Heart left ventricle (tissue), 13 donors: ENCODE measurements at regions not wholly inside any gene's neighbourhood (a gene's known extent, or its start where the extent isn't known, plus 50 kb on each side); places are given as distances from the start of the nearest gene placed in this dataset.

Source experiments
- CTCF ChIP-seq, 12 donors: fragments of 200-600 bp; sonication (generic) in 4 of 12; IDR thresholded peaks; one replicate each; pipeline versions ENCODE4 v1.5.0 to v1.8.0; 2018 to 2022; ENCODE audit warnings: antibody characterized with exemption in 12 of 12, mild to moderate bottlenecking in 5 of 12
- POLR2A ChIP-seq, 2 donors: fragments of 450-650 bp; IDR thresholded peaks; one replicate each; pipeline ENCODE4 v1.6.1; 2017; ENCODE audit warnings: antibody characterized with exemption in 2 of 2, mild to moderate bottlenecking in 2 of 2, moderate library complexity in 2 of 2
- donor health status: ischemic (EF 13 %, LVEDD 7.1; RV severe dilation, severe dysfunction).
- donor health status: DM: no; HTN: yes; CAD: no.
- donor health status: DM: no; HTN: no; CAD: no.
- donor health status: ischemic (EF 25% LVEDD 6.9; RV normal size, moderate dysfunction).
- donor health status: ischemic (EF 25% LVEDD 5.7; RV mildly dilated, moderate dysfunction).
- donor health status: ischemic (EF 35%, LVEDD 5.7; RV mildly dilated, moderate dysfunction).
- donor health status: nonischemic (EF 11% LVEDD 7.7; RV severe dilation, severe dysfunction).
- donor health status: DM: yes; HTN: yes; CAD: no.
- donor health status: PGD.
- donor health status: ischemic (EF 29% LVEDD 5.4; RV normal size, mild dysfunction).
- donor health status: nonischemic (EF 23%, LVEDD 6.1; RV moderate dilation, normal function).

- TF ChIP-seq CTCF (IDR thresholded peaks at IDR 0.05), result no peak
- TF ChIP-seq POLR2A (IDR thresholded peaks at IDR 0.05), result no peak
These were observed 773.6 kb upstream of the SLC35B3 start for GRCh38 chr6:9208966-9209365.
